Astrocyte (in vitro differentiated cells and primary cell): ENCODE measurements at regions not wholly inside any gene's neighbourhood (a gene's known extent, or its start where the extent isn't known, plus 50 kb on each side); places are given as distances from the start of the nearest gene placed in this dataset.

Experiments
- DNase-seq: peaks from one replicate; pipeline ENCODE4 v3.0.0-alpha.2; 2010; ENCODE audit warnings: low read depth
- FAIRE-seq: peaks from 2 replicates; lab custom pipeline; 2011; peaks lifted over from hg19 to GRCh38; lab: Jason Lieb, UNC
- H2AFZ ChIP-seq: 2 replicates; pipeline ENCODE4 v1.6.0; 2012; ENCODE audit warnings: low read depth, low read length, inconsistent platforms
- H3K27ac ChIP-seq: 2 replicates; pipeline ENCODE4 v1.5.1; 2011; ENCODE audit warnings: low read depth, low read length, inconsistent platforms
- H3K27me3 ChIP-seq: 2 replicates; pipeline ENCODE4 v1.6.0; 2011; ENCODE audit warnings: low read length, inconsistent platforms; ENCODE audit not compliant: insufficient read depth
- H3K36me3 ChIP-seq: 2 replicates; pipeline ENCODE4 v1.5.1; 2011; ENCODE audit warnings: low read length, inconsistent platforms; ENCODE audit not compliant: insufficient read depth
- H3K4me1 ChIP-seq: 2 replicates; pipeline ENCODE4 v1.5.1; 2011; ENCODE audit warnings: low read length, inconsistent platforms; ENCODE audit not compliant: insufficient read depth
- H3K4me2 ChIP-seq: 2 replicates; pipeline ENCODE4 v1.6.0; 2012; ENCODE audit warnings: low read length, inconsistent platforms
- H3K4me3 ChIP-seq: 2 replicates; pipeline ENCODE4 v1.5.1; 2011; ENCODE audit warnings: low read depth, mild to moderate bottlenecking, low read length, inconsistent platforms; ENCODE audit not compliant: insufficient read depth
- H3K79me2 ChIP-seq: 2 replicates; pipeline ENCODE4 v1.6.0; 2012; ENCODE audit warnings: mild to moderate bottlenecking, low read length, inconsistent platforms; ENCODE audit not compliant: insufficient read depth
- H3K9ac ChIP-seq: 2 replicates; pipeline ENCODE4 v1.6.0; 2012; ENCODE audit warnings: mild to moderate bottlenecking, low read length, inconsistent platforms
- H3K9me3 ChIP-seq: 2 replicates; pipeline ENCODE4 v1.5.1; 2012; ENCODE audit warnings: low read depth, mild to moderate bottlenecking, low read length, inconsistent platforms; ENCODE audit not compliant: insufficient read depth
- H4K20me1 ChIP-seq: 2 replicates; pipeline ENCODE4 v1.6.0; 2012; ENCODE audit warnings: low read length, inconsistent platforms; ENCODE audit not compliant: insufficient read depth
- H3K27ac Mint-ChIP-seq: one replicate; pipeline ENCODE4 v1.8.0; 2021; ENCODE audit warnings: mild to moderate bottlenecking, mixed read lengths; ENCODE audit not compliant: unreplicated experiment
- H3K27me3 Mint-ChIP-seq: one replicate; pipeline ENCODE4 v1.8.0; 2021; ENCODE audit warnings: low read depth, mixed read lengths; ENCODE audit not compliant: unreplicated experiment
- H3K36me3 Mint-ChIP-seq: one replicate; pipeline ENCODE4 v1.8.0; 2021; ENCODE audit warnings: low read depth, mixed read lengths; ENCODE audit not compliant: unreplicated experiment
- H3K4me1 Mint-ChIP-seq: one replicate; pipeline ENCODE4 v1.8.0; 2021; ENCODE audit warnings: low read depth, mixed read lengths; ENCODE audit not compliant: unreplicated experiment
- H3K4me3 Mint-ChIP-seq: one replicate; pipeline ENCODE4 v1.8.0; 2021; ENCODE audit warnings: mild to moderate bottlenecking, moderate library complexity, mixed read lengths; ENCODE audit not compliant: unreplicated experiment
- H3K9me3 Mint-ChIP-seq: one replicate; pipeline ENCODE4 v1.8.0; 2021; ENCODE audit warnings: mild to moderate bottlenecking, mixed read lengths; ENCODE audit not compliant: unreplicated experiment
- CTCF ChIP-seq: IDR thresholded peaks from 2 replicates; pipeline ENCODE4 v1.5.1; 2011; ENCODE audit warnings: low read depth, mild to moderate bottlenecking, inconsistent platforms, low read length, moderate library complexity; ENCODE audit not compliant: insufficient read depth
- EZH2 ChIP-seq: IDR thresholded peaks from 2 replicates; pipeline ENCODE4 v1.6.1; 2012; ENCODE audit warnings: mild to moderate bottlenecking, low read length, inconsistent platforms; ENCODE audit not compliant: insufficient read depth

GRCh38 chr1:189175889-189176288, 1301.8 kb downstream of the BRINP3 start:
- Mint-ChIP-seq H3K4me3 (no peak overlapping the region), H3K27me3 (no peaks in the 10 kb centered on the region), H3K27ac (no peak overlapping the region), H3K36me3 (no peaks in the 10 kb centered on the region), H3K4me1 (no peaks in the 10 kb centered on the region), H3K9me3 (no peaks in the 10 kb centered on the region)
- Histone ChIP-seq H3K9ac (no peak overlapping the region), H3K27ac (no peak overlapping the region), H3K27me3 (no peaks in the 10 kb centered on the region), H4K20me1 (no peaks in the 10 kb centered on the region), H3K4me3 (no peak overlapping the region), H3K4me1 (no peaks in the 10 kb centered on the region), H3K9me3 (no peaks in the 10 kb centered on the region), H2AFZ (no peak overlapping the region), H3K4me2 (no peak overlapping the region), H3K36me3 (no peaks in the 10 kb centered on the region), H3K79me2 (no peaks in the 10 kb centered on the region)
- FAIRE-seq = no peak
- DNase-seq = no peak
- TF ChIP-seq CTCF = no peak
- no peak for TF ChIP-seq EZH2

GRCh38 chr1:189180057-189180456, 1297.6 kb downstream of the BRINP3 start:
- Histone ChIP-seq H3K9me3 (no peaks in the 10 kb centered on the region), H3K4me1 (no peaks in the 10 kb centered on the region), H4K20me1 (no peaks in the 10 kb centered on the region), H3K27me3 (no peaks in the 10 kb centered on the region), H3K27ac (no peak overlapping the region), H2AFZ (no peak overlapping the region), H3K4me3 (no peak overlapping the region), H3K36me3 (no peaks in the 10 kb centered on the region), H3K79me2 (no peaks in the 10 kb centered on the region), H3K4me2 (no peak overlapping the region), H3K9ac (no peak overlapping the region)
- FAIRE-seq (no peak), DNase-seq (no peak)
- no peaks in the 10 kb centered on the region for H3K36me3 Mint-ChIP-seq
- no peak for TF ChIP-seq EZH2
- no peak for TF ChIP-seq CTCF
- no peak overlapping the region for H3K4me3 Mint-ChIP-seq
- H3K4me1 Mint-ChIP-seq = no peaks in the 10 kb centered on the region
- no peak overlapping the region for H3K27ac Mint-ChIP-seq
- H3K9me3 Mint-ChIP-seq = no peaks in the 10 kb centered on the region
- H3K27me3 Mint-ChIP-seq = no peaks in the 10 kb centered on the region

- Histone ChIP-seq H3K4me3 (no peak overlapping the region), H4K20me1 (no peaks in the 10 kb centered on the region), H2AFZ (no peak overlapping the region), H3K4me1 (no peaks in the 10 kb centered on the region), H3K4me2 (no peak overlapping the region), H3K36me3 (no peaks in the 10 kb centered on the region), H3K27ac (no peak overlapping the region), H3K9me3 (no peaks in the 10 kb centered on the region), H3K27me3 (no peaks in the 10 kb centered on the region), H3K79me2 (no peaks in the 10 kb centered on the region), H3K9ac (no peak overlapping the region)
- H3K4me1 Mint-ChIP-seq = no peaks in the 10 kb centered on the region
- TF ChIP-seq CTCF (no peak), EZH2 (no peak)
- no peaks in the 10 kb centered on the region for H3K9me3 Mint-ChIP-seq
- no peak overlapping the region for H3K27ac Mint-ChIP-seq
- FAIRE-seq = no peak
- no peak for DNase-seq
- no peak overlapping the region for H3K4me3 Mint-ChIP-seq
- H3K27me3 Mint-ChIP-seq = no peaks in the 10 kb centered on the region
- no peaks in the 10 kb centered on the region for H3K36me3 Mint-ChIP-seq
Observed at GRCh38 chr1:189185097-189185496, 1292.6 kb downstream of the BRINP3 start.
